H1 (cell line): ENCODE measurements at regions not wholly inside any gene's neighbourhood (a gene's known extent, or its start where the extent isn't known, plus 50 kb on each side); places are given as distances from the start of the nearest gene placed in this dataset.

Experiments used
- CTCF ChIA-PET: fragments of 300-600 bp; sonication (Branson Sonifier 250); formaldehyde crosslinking; loops from one replicate; lab custom pipeline; 2021; ENCODE audit not compliant: partially characterized antibody; lab: Charles Lee
- POLR2A ChIA-PET: fragments of 300-600 bp; sonication (Branson Sonifier 250); formaldehyde crosslinking; loops from one replicate; lab custom pipeline; 2021; ENCODE audit warnings: inconsistent platforms; ENCODE audit not compliant: partially characterized antibody; lab: Charles Lee
- DNase-seq, 2 experiments: peaks; one replicate each; pipeline versions ENCODE4 v3.0.0 to v3.0.0-alpha.2; 2010 to 2022; ENCODE audit warnings: low spot score in 2 of 2, low read depth in 1 of 2, mixed read lengths in 1 of 2
- FAIRE-seq: peaks from 2 replicates; lab custom pipeline; 2011; peaks lifted over from hg19 to GRCh38; lab: Jason Lieb, UNC
- H2AFZ ChIP-seq: 2 replicates; pipeline ENCODE4 v1.8.1; 2012; ENCODE audit warnings: low read length, inconsistent platforms
- H2AK5ac ChIP-seq: 2 replicates; pipeline ENCODE4 v1.6.1; 2013; ENCODE audit warnings: low read depth, low read length
- H2BK120ac ChIP-seq: replicated peaks from 2 replicates; pipeline ENCODE3; 2013; ENCODE audit warnings: low read depth, low read length, inconsistent platforms
- H2BK12ac ChIP-seq: 2 replicates; pipeline ENCODE4 v1.6.1; 2013; ENCODE audit warnings: low read depth, low read length
- H2BK15ac ChIP-seq: 2 replicates; pipeline ENCODE4 v1.6.1; 2013; ENCODE audit warnings: low read length
- H2BK20ac ChIP-seq: 2 replicates; pipeline ENCODE4 v1.6.1; 2013; ENCODE audit warnings: low read length
- H2BK5ac ChIP-seq: 2 replicates; pipeline ENCODE4 v1.6.1; 2013; ENCODE audit warnings: low read depth, low read length
- H3K14ac ChIP-seq: 2 replicates; pipeline ENCODE4 v1.6.1; 2013; ENCODE audit warnings: inconsistent platforms; ENCODE audit not compliant: insufficient read length
- H3K18ac ChIP-seq: 2 replicates; pipeline ENCODE4 v1.6.1; 2013; ENCODE audit warnings: low read length; ENCODE audit errors: extremely low read depth
- H3K23ac ChIP-seq: 2 replicates; pipeline ENCODE4 v1.6.1; 2013; ENCODE audit warnings: inconsistent platforms; ENCODE audit not compliant: insufficient read length
- H3K23me2 ChIP-seq: 2 replicates; pipeline ENCODE4 v1.6.1; 2013; ENCODE audit warnings: low read depth, low read length
- H3K27ac ChIP-seq: 2 replicates; pipeline ENCODE4 v1.6.1; 2011; ENCODE audit warnings: low read depth, low read length, inconsistent platforms
- H3K27me3 ChIP-seq, 4 experiments: replicated peaks in 1 of 4; 1 replicate in 1 of 4; 2 replicates in 3 of 4; pipeline versions ENCODE4 v1.6.1 to v1.8.1; 2011 to 2013; ENCODE audit warnings: low read length in 3 of 4, mild to moderate bottlenecking in 3 of 4, inconsistent platforms in 2 of 4, mixed read lengths in 2 of 4, moderate library complexity in 1 of 4; ENCODE audit not compliant: control insufficient read depth in 3 of 4, insufficient read depth in 3 of 4; ENCODE audit errors: extremely low read depth in 1 of 4
- H3K36me3 ChIP-seq, 4 experiments: 2 replicates each; pipeline versions ENCODE4 v1.6.1 to v1.8.1; 2011 to 2013; ENCODE audit warnings: mild to moderate bottlenecking in 4 of 4, low read length in 3 of 4, moderate library complexity in 2 of 4, control low read depth in 1 of 4, inconsistent platforms in 1 of 4; ENCODE audit not compliant: insufficient read depth in 4 of 4, control insufficient read depth in 2 of 4
- H3K4ac ChIP-seq: replicated peaks from 2 replicates; pipeline ENCODE3; 2013; ENCODE audit warnings: low read length, low read depth, mixed read lengths, inconsistent platforms; ENCODE audit not compliant: insufficient read length
- H3K4me1 ChIP-seq, 4 experiments: replicated peaks in 1 of 4; 1 replicate in 1 of 4; 2 replicates in 3 of 4; pipeline versions ENCODE4 v1.6.1 to v1.8.1; 2011 to 2013; ENCODE audit warnings: low read length in 3 of 4, inconsistent platforms in 2 of 4, mixed read lengths in 1 of 4; ENCODE audit not compliant: insufficient read depth in 4 of 4, control insufficient read depth in 3 of 4
- H3K4me2 ChIP-seq, 2 experiments: 2 replicates each; pipeline versions ENCODE4 v1.6.1 to v1.8.1; 2011 to 2013; ENCODE audit warnings: low read depth in 2 of 2, low read length in 2 of 2, control low read depth in 1 of 2, inconsistent platforms in 1 of 2, mild to moderate bottlenecking in 1 of 2; ENCODE audit not compliant: insufficient read depth in 1 of 2
- H3K4me3 ChIP-seq, 4 experiments: fragments of 200-600, 300-600 bp in 1 of 4; sonication (generic), shearing (Covaris generic), sonication (Bioruptor Twin) in 1 of 4; 2 replicates each; pipeline versions ENCODE4 v1.5.1 to v1.8.1; 2011 to 2016; ENCODE audit warnings: low read length in 4 of 4, low read depth in 3 of 4, control low read depth in 2 of 4, inconsistent platforms in 2 of 4, mild to moderate bottlenecking in 2 of 4, mixed read lengths in 1 of 4, moderate library complexity in 1 of 4; ENCODE audit not compliant: insufficient read depth in 2 of 4; ENCODE audit errors: extremely low read depth in 1 of 4
- H3K56ac ChIP-seq: replicated peaks from 2 replicates; pipeline ENCODE3; 2013; ENCODE audit warnings: low read depth, mild to moderate bottlenecking, mixed read lengths, low read length, inconsistent platforms; ENCODE audit not compliant: insufficient read length
- H3K79me1 ChIP-seq: 2 replicates; pipeline ENCODE4 v1.6.1; 2013; ENCODE audit warnings: low read depth, low read length, control low read depth
- H3K79me2 ChIP-seq, 2 experiments: 2 replicates each; pipeline versions ENCODE4 v1.6.1 to v1.8.1; 2012 to 2013; ENCODE audit warnings: low read length in 2 of 2, mild to moderate bottlenecking in 2 of 2, inconsistent platforms in 1 of 2; ENCODE audit not compliant: insufficient read depth in 2 of 2, control insufficient read depth in 1 of 2
- H3K9ac ChIP-seq, 4 experiments: replicated peaks in 1 of 4; 1 replicate in 1 of 4; 2 replicates in 3 of 4; pipeline versions ENCODE4 v1.6.1 to v1.8.1; 2011 to 2013; ENCODE audit warnings: low read depth in 3 of 4, low read length in 3 of 4, control low read depth in 2 of 4, mild to moderate bottlenecking in 2 of 4, moderate library complexity in 2 of 4, inconsistent platforms in 1 of 4; ENCODE audit errors: extremely low read depth in 1 of 4
- H3K9me3 ChIP-seq, 2 experiments: 2 replicates each; pipeline versions ENCODE4 v1.6.1 to v1.8.1; 2012 to 2013; ENCODE audit warnings: mild to moderate bottlenecking in 2 of 2, moderate library complexity in 2 of 2, control low read depth in 1 of 2, inconsistent platforms in 1 of 2, low read depth in 1 of 2, low read length in 1 of 2, mixed read lengths in 1 of 2; ENCODE audit not compliant: insufficient read depth in 2 of 2
- H4K20me1 ChIP-seq, 2 experiments: replicated peaks in 1 of 2; 2 replicates each; pipeline versions ENCODE3 to v1.8.1; 2011 to 2013; ENCODE audit warnings: inconsistent platforms in 2 of 2, low read length in 2 of 2, mild to moderate bottlenecking in 1 of 2; ENCODE audit not compliant: insufficient read depth in 2 of 2, control insufficient read depth in 1 of 2
- H4K5ac ChIP-seq: 2 replicates; pipeline ENCODE4 v1.6.1; 2013; ENCODE audit warnings: low read length, low read depth, mixed read lengths, inconsistent platforms; ENCODE audit not compliant: insufficient read length
- H4K8ac ChIP-seq: 2 replicates; pipeline ENCODE4 v1.8.0; 2013; ENCODE audit warnings: mild to moderate bottlenecking, moderate library complexity, low read length, inconsistent platforms; ENCODE audit not compliant: insufficient read depth; ENCODE audit errors: extremely low read depth
- H4K91ac ChIP-seq: replicated peaks from 2 replicates; pipeline ENCODE3; 2013; ENCODE audit warnings: low read length, mixed read lengths, inconsistent platforms; ENCODE audit not compliant: insufficient read length
- EZH2 ChIP-seq: fragments of 200-600 bp; sonication (generic); IDR thresholded peaks from 2 replicates; pipeline ENCODE4 v1.7.1; 2012; ENCODE audit warnings: low read depth, mild to moderate bottlenecking, moderate library complexity, low read length, inconsistent platforms; ENCODE audit not compliant: severe bottlenecking
- GABPA ChIP-seq: IDR thresholded peaks from 2 replicates; pipeline ENCODE4 v1.6.1; 2011; ENCODE audit warnings: mild to moderate bottlenecking, low read length, moderate library complexity, borderline replicate concordance; ENCODE audit not compliant: insufficient read depth
- GTF2F1 ChIP-seq: IDR thresholded peaks from 2 replicates; pipeline ENCODE4 v1.6.1; 2012; ENCODE audit warnings: low read depth, low read length, improper control_type of control experiment, borderline replicate concordance
- HDAC6 ChIP-seq: IDR thresholded peaks from one replicate; pipeline ENCODE4 v1.7.1; 2012; ENCODE audit warnings: low read depth, mild to moderate bottlenecking, inconsistent platforms, low read length, moderate library complexity
- JUN ChIP-seq: IDR thresholded peaks from 2 replicates; pipeline ENCODE4 v1.6.1; 2011; ENCODE audit warnings: low read depth, mild to moderate bottlenecking, improper control_type of control experiment, low read length
- JUND ChIP-seq: IDR thresholded peaks from 2 replicates; pipeline ENCODE4 v1.6.1; 2011; ENCODE audit warnings: mild to moderate bottlenecking, improper control_type of control experiment, low read length
- KDM4A ChIP-seq: IDR thresholded peaks from one replicate; pipeline ENCODE4 v1.7.1; 2012; ENCODE audit warnings: low read depth, mild to moderate bottlenecking, moderate library complexity, low read length, inconsistent platforms; ENCODE audit not compliant: severe bottlenecking
- SAP30 ChIP-seq: fragments of 300-600 bp; sonication (generic); IDR thresholded peaks from 2 replicates; pipeline ENCODE4 v1.7.1; 2012; ENCODE audit warnings: low read length, moderate library complexity, mild to moderate bottlenecking, inconsistent platforms; ENCODE audit not compliant: insufficient read depth, insufficient replicate concordance
- SUZ12 ChIP-seq: fragments of 200-600 bp; sonication (generic); IDR thresholded peaks from 2 replicates; pipeline ENCODE4 v1.6.1; 2012; ENCODE audit warnings: mild to moderate bottlenecking, inconsistent platforms, low read length, moderate library complexity, mixed read lengths
- WGBS, 2 experiments: shearing (Covaris generic) in 1 of 2; methylation state at CpG; one replicate each; pipeline versions ENCODE4 v1.1.6 to v1.1.7; 2013 to 2015; ENCODE audit warnings: low lambda C conversion rate in 2 of 2, mixed read lengths in 2 of 2, inconsistent platforms in 1 of 2, low coverage in 1 of 2, missing lambda C conversion rate in 1 of 2; ENCODE audit not compliant: insufficient replicate concordance in 2 of 2, insufficient coverage in 1 of 2, insufficient read length in 1 of 2; ENCODE audit errors: extremely low coverage in 1 of 2, missing lambda C conversion rate in 1 of 2; 5-methylcytosine and 5-hydroxymethylcytosine counted together
- TF ChIP-seq, protein P1 (sequence below): IDR thresholded peaks from 2 replicates; pipeline ENCODE4 v1.6.1; 2012; ENCODE audit warnings: inconsistent platforms

DNA sequence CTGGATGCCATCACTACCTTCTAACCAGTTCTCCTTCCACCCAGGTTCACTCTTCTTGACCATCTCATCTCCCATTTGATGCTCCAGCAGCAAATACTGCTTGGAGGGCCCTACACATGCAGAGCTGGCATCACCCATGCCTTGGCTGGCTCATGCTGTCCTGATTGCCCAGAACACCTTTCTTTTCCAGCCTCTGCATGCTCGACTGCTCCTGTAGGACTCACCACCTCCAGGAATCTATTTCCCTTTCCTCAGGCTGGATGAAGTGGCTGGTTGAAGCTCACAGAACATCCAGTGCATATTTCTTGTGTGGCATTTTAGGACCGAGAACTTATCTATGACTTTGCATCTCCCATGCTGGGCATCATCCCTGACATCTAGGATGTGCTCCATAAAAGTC, 148.3 kb downstream of the CPEB2 start:
- Histone ChIP-seq H2BK120ac (no peak overlapping the region), H3K4me3 (no peak overlapping the region), H3K4me2 (no peak overlapping the region), H4K91ac (peak overlapping the region; percentile 26), H3K27me3 (no peaks in the 10 kb centered on the region), H2BK5ac (peak overlapping the region; percentile 53; the same call in 1 of the 2 replicates), H2BK20ac (peak overlapping the region; percentile 87; the same call in 1 of the 2 replicates), H4K5ac (no peak overlapping the region), H2BK15ac (0 out of 2 replicates have a peak overlapping the region, but pooled peaks have one; percentile 8), H3K56ac (no peak overlapping the region), H3K27ac (no peak overlapping the region), H3K14ac (no peak overlapping the region), H3K23ac (no peak overlapping the region), H3K9ac (no peak overlapping the region), H3K18ac (no peak overlapping the region), H3K79me2 (no peaks in the 10 kb centered on the region), H3K4ac (no peak overlapping the region), H4K20me1 (no peaks in the 10 kb centered on the region), H4K8ac (no peak overlapping the region), H2BK12ac (peak overlapping the region; percentile 82; the same call in 1 of the 2 replicates), H3K36me3 (no peaks in the 10 kb centered on the region), H3K23me2 (no peaks in the 10 kb centered on the region; the same call in 1 of the 2 replicates), H3K4me1 (peaks cover 6 to 11% (median 9%) of the 10 kb centered on the region in 4 experiments), H3K79me1 (no peaks in the 10 kb centered on the region), H3K9me3 (no peaks in the 10 kb centered on the region), H2AK5ac (peak overlapping the region; percentile 91), H2AFZ (no peak overlapping the region)
- TF ChIP-seq EZH2 (no peak), SAP30 (no peak), GABPA (no peak), JUN (no peak), JUND (no peak), SUZ12 (no peak), GTF2F1 (no peak), KDM4A (no peak), HDAC6 (no peak)
- TF ChIP-seq, protein P1, sequence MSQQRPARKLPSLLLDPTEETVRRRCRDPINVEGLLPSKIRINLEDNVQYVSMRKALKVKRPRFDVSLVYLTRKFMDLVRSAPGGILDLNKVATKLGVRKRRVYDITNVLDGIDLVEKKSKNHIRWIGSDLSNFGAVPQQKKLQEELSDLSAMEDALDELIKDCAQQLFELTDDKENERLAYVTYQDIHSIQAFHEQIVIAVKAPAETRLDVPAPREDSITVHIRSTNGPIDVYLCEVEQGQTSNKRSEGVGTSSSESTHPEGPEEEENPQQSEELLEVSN: no peak
- WGBS, 2 experiments: 90% methylated on average over 2 of the region's 2 CpGs; no CpG with 5 or more reads in 1 of the 2 experiments
- ChIA-PET POLR2A (no interaction called here), CTCF (no interaction called here)
- DNase-seq (no peak), FAIRE-seq (no peak)
